ENCODE measurements at regions not wholly inside any gene's neighbourhood (a gene's known extent, or its start where the extent isn't known, plus 50 kb on each side); places are given as distances from the start of the nearest gene placed in this dataset.

DNA sequence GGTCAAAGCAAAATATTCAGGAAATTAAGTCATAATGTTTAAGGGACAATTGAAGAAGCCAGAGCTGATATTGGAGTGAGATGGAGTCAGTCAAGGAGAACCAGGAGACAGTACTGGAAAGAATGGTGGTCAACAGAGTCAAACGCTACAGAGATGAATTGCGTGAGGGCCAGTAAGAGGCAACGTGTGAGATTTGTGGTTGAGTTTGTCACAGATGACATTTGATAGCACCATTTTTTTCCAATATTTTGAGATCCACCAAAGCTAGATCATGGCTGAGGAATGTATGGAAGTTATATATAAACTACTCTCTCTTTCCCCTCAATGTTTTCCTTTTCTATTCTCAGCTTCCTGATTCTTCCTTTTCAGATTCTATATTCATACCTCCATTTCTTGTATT lies 375.1 kb upstream of the ROBO2 start:
- DNase-seq (ENCODE audit: extremely low read depth, low read depth) = no peak

DNA sequence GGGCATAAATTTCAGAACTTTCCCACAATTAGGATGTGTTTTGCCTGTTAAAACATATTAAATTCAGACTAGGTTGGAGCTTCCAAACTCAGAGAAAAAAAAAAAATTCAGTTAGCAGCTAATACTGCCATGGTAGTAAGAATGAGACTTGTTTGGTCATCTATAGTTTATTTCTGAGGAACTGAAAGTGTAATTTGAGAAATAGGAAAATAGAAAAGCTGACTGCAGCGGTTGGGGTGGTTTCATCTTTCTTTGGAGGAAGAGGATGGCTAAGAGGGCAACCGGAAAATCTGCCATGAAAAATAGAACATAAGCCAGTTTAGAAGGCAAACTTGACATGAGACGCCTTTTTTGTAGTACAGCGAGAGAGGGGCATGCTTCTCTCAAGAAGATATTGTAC lies 371.2 kb upstream of the ROBO2 start:
- DNase-seq (ENCODE audit: extremely low read depth, low read depth) = no peak
- TF ChIP-seq, protein P1, sequence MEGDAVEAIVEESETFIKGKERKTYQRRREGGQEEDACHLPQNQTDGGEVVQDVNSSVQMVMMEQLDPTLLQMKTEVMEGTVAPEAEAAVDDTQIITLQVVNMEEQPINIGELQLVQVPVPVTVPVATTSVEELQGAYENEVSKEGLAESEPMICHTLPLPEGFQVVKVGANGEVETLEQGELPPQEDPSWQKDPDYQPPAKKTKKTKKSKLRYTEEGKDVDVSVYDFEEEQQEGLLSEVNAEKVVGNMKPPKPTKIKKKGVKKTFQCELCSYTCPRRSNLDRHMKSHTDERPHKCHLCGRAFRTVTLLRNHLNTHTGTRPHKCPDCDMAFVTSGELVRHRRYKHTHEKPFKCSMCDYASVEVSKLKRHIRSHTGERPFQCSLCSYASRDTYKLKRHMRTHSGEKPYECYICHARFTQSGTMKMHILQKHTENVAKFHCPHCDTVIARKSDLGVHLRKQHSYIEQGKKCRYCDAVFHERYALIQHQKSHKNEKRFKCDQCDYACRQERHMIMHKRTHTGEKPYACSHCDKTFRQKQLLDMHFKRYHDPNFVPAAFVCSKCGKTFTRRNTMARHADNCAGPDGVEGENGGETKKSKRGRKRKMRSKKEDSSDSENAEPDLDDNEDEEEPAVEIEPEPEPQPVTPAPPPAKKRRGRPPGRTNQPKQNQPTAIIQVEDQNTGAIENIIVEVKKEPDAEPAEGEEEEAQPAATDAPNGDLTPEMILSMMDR (IDR thresholded peaks at IDR 0.05; ENCODE audit: low read depth, low read length) = no peak

More for the DNA sequence above, 375.1 kb upstream of the ROBO2 start:
- TF ChIP-seq, protein P1 (IDR thresholded peaks at IDR 0.05; ENCODE audit: low read depth, low read length) = no peak

DNA sequence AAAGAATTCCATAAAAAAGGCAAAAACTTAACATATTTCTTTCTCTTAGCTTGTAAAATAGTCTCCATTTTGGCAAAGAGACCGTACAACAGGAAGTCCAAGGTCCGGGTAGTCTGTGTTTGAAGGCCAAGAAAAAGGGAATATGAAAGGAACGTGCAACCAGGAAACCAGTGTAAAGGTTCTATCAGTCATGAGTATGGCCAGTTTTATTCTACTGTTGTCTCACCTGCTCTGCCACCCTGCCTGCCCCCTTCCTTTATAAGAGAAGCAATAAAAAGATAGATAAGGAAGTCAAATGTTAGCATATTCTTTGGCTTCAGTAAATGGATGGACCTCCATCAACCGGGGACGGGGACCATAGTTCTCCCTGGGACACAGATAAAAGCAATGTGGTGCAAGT lies 370.6 kb upstream of the ROBO2 start:
- TF ChIP-seq, protein P1 (IDR thresholded peaks at IDR 0.05; ENCODE audit: low read depth, low read length) = no peak
- no peak for DNase-seq (ENCODE audit: extremely low read depth, low read depth)

DNA sequence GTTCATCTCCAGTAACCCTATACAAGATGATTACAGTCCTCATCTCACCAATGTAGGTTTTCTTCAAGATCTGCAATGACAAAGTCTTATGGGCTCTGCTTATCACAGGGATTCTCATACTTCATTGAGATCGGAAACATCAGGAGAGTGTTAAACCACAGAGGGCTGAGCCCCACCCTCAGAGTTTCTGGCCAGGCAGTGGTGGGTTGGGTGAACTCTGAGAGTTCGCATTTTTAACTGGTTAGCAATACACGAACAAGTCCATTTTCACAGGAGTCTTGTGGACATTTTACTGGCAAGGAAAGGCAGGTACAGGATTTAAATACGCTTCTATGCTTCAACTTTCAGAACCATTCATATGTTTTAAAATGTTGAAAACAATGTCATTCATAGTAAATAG lies 366.7 kb upstream of the ROBO2 start:
- TF ChIP-seq, protein P1 (IDR thresholded peaks at IDR 0.05; ENCODE audit: low read depth, low read length) = no peak

DNA sequence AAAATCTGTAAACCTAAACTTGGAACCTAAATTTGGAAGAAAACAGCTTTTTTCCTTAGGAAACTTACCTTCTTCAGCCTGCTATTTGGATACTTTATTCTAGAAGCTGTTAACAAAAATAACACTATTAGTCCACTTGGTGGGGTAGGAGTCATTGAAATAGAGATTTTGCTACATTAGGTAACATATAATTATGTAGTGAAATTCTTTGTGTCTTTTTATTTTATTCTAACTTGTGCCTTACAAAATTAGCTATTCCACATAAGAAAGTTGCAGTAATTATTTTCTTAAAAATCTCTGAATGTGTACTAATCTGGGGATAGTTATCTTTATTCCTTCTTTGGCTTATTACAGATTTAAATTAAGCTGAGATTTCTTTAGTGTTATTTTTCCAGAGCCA lies 360.4 kb upstream of the ROBO2 start:
- TF ChIP-seq, protein P1 (IDR thresholded peaks at IDR 0.05; ENCODE audit: low read depth, low read length) = no peak
- no peak for DNase-seq (ENCODE audit: extremely low read depth, low read depth)

More for the DNA sequence above, 366.7 kb upstream of the ROBO2 start:
- DNase-seq (ENCODE audit: extremely low read depth, low read depth) = no peak

GRCh38 chr3:76683256-76683655 lies 356.6 kb upstream of the ROBO2 start:
- TF ChIP-seq, protein P1 (IDR thresholded peaks at IDR 0.05; ENCODE audit: low read depth, low read length) = no peak
- no peak for DNase-seq (ENCODE audit: extremely low read depth, low read depth)

- DNase-seq (ENCODE audit: extremely low read depth, low read depth) = no peak
- TF ChIP-seq, protein P1 (IDR thresholded peaks at IDR 0.05; ENCODE audit: low read depth, low read length) = no peak
These were observed 355.0 kb upstream of the ROBO2 start for GRCh38 chr3:76684946-76685345.

Measured in AG09319 (cell line).